ENCODE measurements at regions not wholly inside any gene's neighbourhood (a gene's known extent, or its start where the extent isn't known, plus 50 kb on each side); places are given as distances from the start of the nearest gene placed in this dataset.
A peak's percentile ranks its signal among the peaks of the same experiment; 100 is the strongest.

- TF ChIP-seq, protein P1, sequence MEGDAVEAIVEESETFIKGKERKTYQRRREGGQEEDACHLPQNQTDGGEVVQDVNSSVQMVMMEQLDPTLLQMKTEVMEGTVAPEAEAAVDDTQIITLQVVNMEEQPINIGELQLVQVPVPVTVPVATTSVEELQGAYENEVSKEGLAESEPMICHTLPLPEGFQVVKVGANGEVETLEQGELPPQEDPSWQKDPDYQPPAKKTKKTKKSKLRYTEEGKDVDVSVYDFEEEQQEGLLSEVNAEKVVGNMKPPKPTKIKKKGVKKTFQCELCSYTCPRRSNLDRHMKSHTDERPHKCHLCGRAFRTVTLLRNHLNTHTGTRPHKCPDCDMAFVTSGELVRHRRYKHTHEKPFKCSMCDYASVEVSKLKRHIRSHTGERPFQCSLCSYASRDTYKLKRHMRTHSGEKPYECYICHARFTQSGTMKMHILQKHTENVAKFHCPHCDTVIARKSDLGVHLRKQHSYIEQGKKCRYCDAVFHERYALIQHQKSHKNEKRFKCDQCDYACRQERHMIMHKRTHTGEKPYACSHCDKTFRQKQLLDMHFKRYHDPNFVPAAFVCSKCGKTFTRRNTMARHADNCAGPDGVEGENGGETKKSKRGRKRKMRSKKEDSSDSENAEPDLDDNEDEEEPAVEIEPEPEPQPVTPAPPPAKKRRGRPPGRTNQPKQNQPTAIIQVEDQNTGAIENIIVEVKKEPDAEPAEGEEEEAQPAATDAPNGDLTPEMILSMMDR (conservative IDR thresholded peaks at IDR 0.05; ENCODE audit: low read depth, low read length) = no peak
- H3K4me3 ChIP-seq (ENCODE audit: low read depth, low read length) = no peak overlapping the region
- no peak for DNase-seq (ENCODE audit: low read depth)
Measured at GRCh38 chr16:86969716-86970115, 347.5 kb downstream of the C16orf95 start.

DNA sequence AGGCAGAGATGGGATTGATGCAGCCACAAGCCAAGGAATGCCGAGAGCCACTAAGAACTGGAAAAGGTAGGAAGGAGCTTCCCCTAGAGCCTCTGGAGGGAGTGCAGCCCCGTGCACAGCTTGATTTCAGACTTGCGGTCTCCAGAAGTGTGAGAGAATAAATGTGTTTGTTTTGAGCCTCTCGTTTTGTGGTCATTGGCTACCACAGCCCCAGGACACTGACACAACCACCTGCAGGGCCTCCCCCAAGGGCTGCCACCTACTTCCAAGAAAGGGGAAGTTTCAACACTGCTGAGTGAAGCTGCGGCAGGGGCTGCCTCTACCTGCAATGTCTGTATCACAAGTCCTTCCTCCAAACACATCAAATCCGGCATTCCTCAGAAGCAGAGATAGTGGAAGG, 346.9 kb downstream of the C16orf95 start:
- no peak for DNase-seq (ENCODE audit: low read depth)
- no peak overlapping the region for H3K4me3 ChIP-seq (ENCODE audit: low read depth, low read length)
- TF ChIP-seq, protein P1 (conservative IDR thresholded peaks at IDR 0.05; ENCODE audit: low read depth, low read length) = no peak

GRCh38 chr16:86970726-86971125, 346.5 kb downstream of the C16orf95 start:
- no peak overlapping the region for H3K4me3 ChIP-seq (ENCODE audit: low read depth, low read length)
- no peak for DNase-seq (ENCODE audit: low read depth)
- TF ChIP-seq, protein P1 (conservative IDR thresholded peaks at IDR 0.05; ENCODE audit: low read depth, low read length) = no peak

DNA sequence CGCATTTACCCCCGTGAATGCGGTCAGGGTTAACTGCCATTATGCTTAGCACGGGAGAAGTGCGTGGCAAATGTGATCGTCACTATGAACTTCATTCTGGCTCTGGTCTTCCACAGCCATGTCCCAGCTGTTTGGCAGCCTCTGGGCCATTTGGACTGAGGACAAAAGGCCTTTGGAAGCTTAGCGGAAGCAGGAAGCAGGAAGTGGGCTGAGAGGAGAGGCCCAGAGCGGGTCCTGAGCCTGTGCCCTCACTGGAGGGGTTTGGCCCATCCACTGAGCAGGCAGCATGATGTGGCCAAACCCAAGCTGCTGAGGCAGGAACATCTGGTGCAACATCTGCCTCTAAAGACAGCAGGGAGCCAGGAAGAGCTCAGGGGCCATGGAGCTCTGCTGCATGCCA, 345.9 kb downstream of the C16orf95 start:
- no peak for DNase-seq (ENCODE audit: low read depth)
- H3K4me3 ChIP-seq (ENCODE audit: low read depth, low read length) = no peak overlapping the region
- TF ChIP-seq, protein P1 (conservative IDR thresholded peaks at IDR 0.05; ENCODE audit: low read depth, low read length) = no peak

DNA sequence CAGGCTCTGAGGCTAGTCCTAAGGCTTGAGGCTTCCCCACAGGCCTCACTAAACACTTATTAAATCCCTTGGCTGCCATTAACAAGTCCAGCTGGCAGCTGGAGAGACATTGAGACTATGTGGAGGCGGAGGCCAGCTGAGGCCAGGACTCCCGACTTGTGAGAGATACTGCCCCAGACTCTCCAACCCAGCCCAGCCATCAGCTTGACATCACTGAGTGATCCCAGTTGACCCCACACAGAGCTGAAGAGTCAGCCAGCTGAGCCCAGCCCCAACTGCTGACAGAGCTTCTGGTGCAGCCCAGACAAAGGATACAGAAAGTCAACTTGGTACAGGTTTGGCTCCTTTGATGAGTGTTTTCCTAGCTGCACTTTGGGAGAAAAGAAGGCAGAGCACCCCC, 343.1 kb downstream of the C16orf95 start:
- H3K4me3 ChIP-seq (ENCODE audit: low read depth, low read length) = no peak overlapping the region
- TF ChIP-seq, protein P1 (conservative IDR thresholded peaks at IDR 0.05; ENCODE audit: low read depth, low read length) = no peak

GRCh38 chr16:86975445-86975844, 341.7 kb downstream of the C16orf95 start:
- peak; percentile 96 for DNase-seq (ENCODE audit: low read depth)
- TF ChIP-seq, protein P1 (conservative IDR thresholded peaks at IDR 0.05; ENCODE audit: low read depth, low read length) = no peak
- no peak overlapping the region for H3K4me3 ChIP-seq (ENCODE audit: low read depth, low read length)

More for the DNA sequence above, 343.1 kb downstream of the C16orf95 start:
- no peak for DNase-seq (ENCODE audit: low read depth)

- TF ChIP-seq, protein P1 (conservative IDR thresholded peaks at IDR 0.05; ENCODE audit: low read depth, low read length) = no peak
- no peak for DNase-seq (ENCODE audit: low read depth)
- no peak overlapping the region for H3K4me3 ChIP-seq (ENCODE audit: low read depth, low read length)
Measured at GRCh38 chr16:86977076-86977676, 340.0 kb downstream of the C16orf95 start.
